ENCODE measurements at regions not wholly inside any gene's neighbourhood (a gene's known extent, or its start where the extent isn't known, plus 50 kb on each side); places are given as distances from the start of the nearest gene placed in this dataset.

GRCh38 chr4:180637616-180638015, 1605.6 kb upstream of the TENM3 start:
- DNase-seq (ENCODE audit: extremely low spot score, insufficient read length, low read depth) (no peak), FAIRE-seq (no peak)

DNA sequence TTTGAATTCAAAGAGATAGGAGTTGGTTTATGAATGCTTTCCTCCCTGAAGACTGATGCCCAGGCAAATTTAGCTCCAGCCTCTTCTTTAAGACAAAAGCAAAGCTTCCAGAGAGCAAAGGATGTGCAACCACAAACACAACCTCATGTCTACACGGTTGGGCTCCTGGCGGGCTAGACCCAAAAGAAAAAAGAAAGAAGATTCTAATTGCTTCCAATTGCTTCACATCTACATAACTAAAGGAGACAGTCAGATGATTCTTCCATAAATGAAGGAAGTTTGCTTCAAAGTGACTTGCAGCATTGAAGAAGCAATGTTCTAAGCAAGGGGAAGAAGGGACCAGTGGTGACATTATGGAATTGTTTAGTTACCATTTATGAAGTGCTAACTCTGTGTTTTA, 1603.0 kb upstream of the TENM3 start:
- no peak for FAIRE-seq
- DNase-seq (ENCODE audit: extremely low spot score, insufficient read length, low read depth) = no peak

- DNase-seq (ENCODE audit: extremely low spot score, insufficient read length, low read depth) (no peak), FAIRE-seq (no peak)
Measured at GRCh38 chr4:180641495-180641894, 1601.7 kb upstream of the TENM3 start.

DNA sequence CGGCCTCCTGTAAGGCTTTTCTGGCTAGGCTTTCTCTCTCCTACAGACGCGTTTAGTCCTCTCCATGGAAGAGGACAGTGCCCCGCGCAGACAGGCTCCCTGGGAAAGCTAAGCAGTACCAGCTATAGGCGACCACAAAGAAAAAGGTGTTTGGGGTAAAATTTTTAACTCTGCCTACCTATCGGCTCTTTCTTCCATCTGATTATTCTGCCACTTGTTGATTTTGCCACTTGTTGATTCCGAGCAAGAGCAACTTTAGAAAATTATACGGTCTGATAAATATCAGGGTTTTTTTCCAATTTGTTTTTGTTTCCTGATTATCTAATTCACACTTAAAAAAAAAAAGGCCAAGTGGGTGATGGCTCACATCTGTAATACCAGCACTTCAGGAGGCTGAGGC, 1600.5 kb upstream of the TENM3 start:
- no peak for DNase-seq (ENCODE audit: extremely low spot score, insufficient read length, low read depth)
- FAIRE-seq = no peak

GRCh38 chr4:180650273-180650672, 1592.9 kb upstream of the TENM3 start:
- no peak for FAIRE-seq
- DNase-seq (ENCODE audit: extremely low spot score, insufficient read length, low read depth) = no peak

DNA sequence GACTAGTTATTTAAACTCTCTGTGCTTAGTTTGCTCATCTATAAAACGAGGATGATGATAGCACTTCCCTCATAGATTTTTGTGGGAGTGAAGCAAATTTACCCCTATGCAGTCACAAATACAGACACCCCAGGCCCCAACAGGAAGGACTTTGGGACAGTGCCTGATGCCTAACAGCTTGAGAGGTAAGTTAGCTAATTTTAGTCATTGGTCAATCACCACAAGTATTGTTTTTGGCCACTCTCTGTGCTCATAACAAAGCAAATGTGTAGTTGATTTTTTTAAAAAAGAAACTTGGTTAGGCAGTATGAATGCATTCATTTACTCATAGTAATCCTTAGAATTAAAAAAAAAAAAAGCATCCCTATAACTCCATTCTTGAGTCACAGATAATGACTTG, 1590.7 kb upstream of the TENM3 start:
- DNase-seq (ENCODE audit: extremely low spot score, insufficient read length, low read depth) = no peak
- no peak for FAIRE-seq

DNA sequence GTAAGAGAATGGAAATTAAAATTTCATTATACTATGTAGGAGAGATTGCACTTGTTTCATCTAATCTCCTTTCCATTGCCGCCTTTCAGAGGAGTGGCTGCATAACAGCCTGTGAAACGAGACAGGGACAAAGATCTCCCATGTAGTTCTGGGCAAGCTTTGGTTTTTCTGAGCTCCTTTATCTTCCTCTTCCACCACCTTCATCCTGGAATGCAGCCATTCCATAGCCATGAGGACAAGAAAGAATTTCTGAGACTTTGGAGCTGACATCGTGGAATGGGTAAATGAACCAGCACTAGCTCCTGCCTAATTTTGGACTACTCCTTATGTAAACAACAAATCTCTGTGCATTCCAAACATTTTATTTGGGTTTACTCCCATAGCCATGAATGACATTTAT, 1587.3 kb upstream of the TENM3 start:
- no peak for FAIRE-seq
- DNase-seq (ENCODE audit: extremely low spot score, insufficient read length, low read depth) = no peak

GRCh38 chr4:180657881-180658280, 1585.3 kb upstream of the TENM3 start:
- FAIRE-seq (no peak), DNase-seq (ENCODE audit: extremely low spot score, insufficient read length, low read depth) (no peak)

DNA sequence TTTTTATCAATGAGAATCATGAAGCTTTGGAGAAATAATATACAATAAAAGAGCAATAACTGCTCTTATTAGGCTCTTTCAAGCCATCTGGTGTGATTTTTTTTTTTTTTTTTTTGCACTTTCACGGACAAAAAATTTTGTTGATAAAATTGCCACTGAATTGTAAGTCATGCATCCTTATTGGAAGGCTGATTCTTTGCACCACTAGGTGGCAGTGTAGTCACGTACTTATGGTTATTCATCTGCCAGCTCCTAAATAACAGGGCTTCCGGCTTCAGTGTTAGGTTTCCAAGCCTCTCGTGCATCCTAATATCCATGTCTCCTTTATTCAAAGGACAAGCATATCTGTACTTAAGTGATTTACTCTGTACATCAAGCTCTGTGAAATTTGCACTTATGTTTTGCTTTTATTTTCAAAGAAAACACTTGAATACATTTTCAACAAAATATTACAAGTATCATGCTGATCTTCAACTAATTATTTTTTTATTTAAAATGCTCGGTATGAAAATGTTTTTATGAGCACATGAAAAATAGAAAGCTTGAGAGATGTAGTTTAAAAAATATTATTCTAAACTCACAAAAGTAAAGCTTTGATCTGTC, 1578.3 kb upstream of the TENM3 start:
- FAIRE-seq = peak; percentile 54

GRCh38 chr4:180665481-180665880, 1577.7 kb upstream of the TENM3 start:
- no peak for FAIRE-seq
- DNase-seq (ENCODE audit: extremely low spot score, insufficient read length, low read depth) = no peak

More for the DNA sequence above, 1578.3 kb upstream of the TENM3 start:
- DNase-seq (ENCODE audit: extremely low spot score, insufficient read length, low read depth) = no peak

DNA sequence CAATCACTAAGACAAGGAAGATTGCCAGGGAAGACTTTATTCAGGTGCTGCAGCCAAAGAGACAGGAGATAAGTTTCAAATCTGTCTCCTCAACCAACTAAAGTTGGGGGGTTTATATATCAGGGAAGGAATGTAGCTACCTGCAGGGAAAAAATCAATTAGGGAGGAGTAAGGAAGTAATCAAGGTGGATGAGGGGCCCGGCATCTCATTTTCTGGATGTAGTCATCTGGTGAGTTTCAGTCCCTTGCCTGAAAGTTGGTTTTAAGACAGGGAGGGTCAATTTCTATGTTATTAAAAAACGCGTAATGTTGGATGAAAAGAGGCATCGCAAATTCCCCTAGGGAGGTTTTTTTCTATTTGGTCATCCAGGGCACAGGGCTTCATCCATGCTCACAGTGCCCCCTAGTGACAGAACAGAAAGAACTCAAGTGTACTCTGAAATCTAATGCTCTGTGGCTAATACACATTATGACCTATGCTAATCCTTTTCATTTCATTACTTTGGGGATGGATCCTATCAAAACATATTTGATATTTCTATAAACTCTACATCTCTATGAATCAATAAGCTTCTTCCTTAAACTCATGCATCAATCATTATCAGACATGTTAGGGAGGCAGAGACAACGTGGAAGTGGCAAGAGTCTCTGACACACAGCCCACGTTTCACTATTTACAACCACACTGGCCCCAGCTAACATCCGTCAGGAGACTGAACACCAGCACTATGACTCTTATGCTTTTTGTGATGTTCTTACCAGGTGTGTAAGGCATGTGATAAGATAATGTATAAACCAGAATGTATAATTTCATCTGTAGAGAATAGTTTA, 1577.0 kb upstream of the TENM3 start:
- DNase-seq (ENCODE audit: extremely low spot score, insufficient read length, low read depth) (no peak), FAIRE-seq (no peak)

GRCh38 chr4:180668732-180669131, 1574.5 kb upstream of the TENM3 start:
- FAIRE-seq = no peak
- DNase-seq (ENCODE audit: extremely low spot score, insufficient read length, low read depth) = no peak

- no peak for FAIRE-seq
- no peak for DNase-seq (ENCODE audit: extremely low spot score, insufficient read length, low read depth)
Measured at GRCh38 chr4:180669680-180670079, 1573.5 kb upstream of the TENM3 start.

DNA sequence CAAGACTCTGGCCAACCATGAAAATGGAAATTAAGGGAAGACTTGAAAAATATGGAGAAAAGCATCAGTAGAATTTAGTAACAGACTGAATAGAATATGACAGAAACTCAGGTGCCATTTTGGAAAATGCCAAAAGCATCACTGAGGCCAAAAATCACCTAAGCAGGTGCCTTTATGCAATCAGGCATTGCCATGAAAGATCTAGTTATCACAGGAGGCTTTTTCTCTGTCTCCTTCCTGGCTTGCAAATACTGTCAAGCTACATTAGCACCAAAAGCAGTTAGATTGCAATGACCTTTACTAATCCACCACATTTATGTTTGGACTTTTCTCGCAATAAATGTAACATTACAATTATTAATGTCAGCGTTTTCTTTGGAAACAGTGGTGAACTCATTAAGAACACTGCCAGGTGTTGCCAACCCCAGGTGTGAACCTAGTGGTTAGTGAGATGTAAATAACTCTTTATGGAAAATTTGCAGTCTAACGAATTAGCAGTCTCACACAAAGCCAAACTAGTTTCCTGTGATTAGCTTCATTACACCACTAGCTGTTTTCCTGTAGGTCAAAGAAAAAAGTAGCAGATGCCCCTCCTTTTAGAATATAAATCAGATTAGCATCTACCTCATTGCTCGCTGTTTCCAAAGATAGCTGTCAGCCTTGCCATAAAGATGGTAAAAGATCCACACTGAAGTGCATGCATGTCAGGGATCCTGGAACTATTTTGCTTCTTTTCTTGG, 1568.4 kb upstream of the TENM3 start:
- FAIRE-seq (no peak), DNase-seq (ENCODE audit: extremely low spot score, insufficient read length, low read depth) (no peak)

DNA sequence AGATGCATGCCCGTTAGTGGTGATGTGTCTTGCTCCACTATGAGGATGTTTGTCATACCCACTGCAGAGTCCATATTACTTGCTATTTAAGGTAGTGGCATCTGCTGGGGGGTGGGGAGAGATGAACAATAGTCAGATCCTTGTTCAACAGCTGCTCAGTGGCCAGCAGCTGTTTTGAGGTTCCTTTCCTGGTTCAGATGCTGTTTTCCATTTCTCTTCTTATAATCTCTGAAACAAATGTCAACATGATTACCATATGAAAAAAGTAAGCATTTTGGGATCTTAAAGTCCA, 1567.9 kb upstream of the TENM3 start:
- no peak for DNase-seq (ENCODE audit: extremely low spot score, insufficient read length, low read depth)
- FAIRE-seq = no peak

DNA sequence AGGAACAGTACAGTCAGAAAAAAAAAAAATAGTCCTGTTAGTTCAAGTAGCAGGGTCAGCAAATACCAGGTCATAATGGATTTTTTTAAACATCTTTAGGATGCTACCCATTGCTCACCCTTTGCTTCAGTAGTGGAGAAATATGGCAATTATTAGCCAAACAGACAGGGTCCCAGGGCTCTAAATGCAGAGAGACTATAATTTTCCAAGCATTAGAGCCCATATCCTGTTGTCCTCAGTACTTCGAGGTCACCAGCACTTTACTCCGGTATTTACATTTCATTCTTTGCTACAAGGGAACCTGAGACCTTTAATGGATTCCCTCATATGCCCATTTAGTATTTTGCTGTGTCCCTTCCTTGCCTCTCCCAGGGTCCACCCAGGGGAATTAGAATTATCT, 1562.9 kb upstream of the TENM3 start:
- DNase-seq (ENCODE audit: extremely low spot score, insufficient read length, low read depth) (no peak), FAIRE-seq (no peak)

- no peak for FAIRE-seq
- DNase-seq (ENCODE audit: extremely low spot score, insufficient read length, low read depth) = no peak
Measured at GRCh38 chr4:180682776-180683175, 1560.4 kb upstream of the TENM3 start.

- DNase-seq (ENCODE audit: extremely low spot score, insufficient read length, low read depth) = no peak
- no peak for FAIRE-seq
Measured at GRCh38 chr4:180683186-180683585, 1560.0 kb upstream of the TENM3 start.

GRCh38 chr4:180688480-180688879, 1554.7 kb upstream of the TENM3 start:
- no peak for FAIRE-seq
- no peak for DNase-seq (ENCODE audit: extremely low spot score, insufficient read length, low read depth)

DNA sequence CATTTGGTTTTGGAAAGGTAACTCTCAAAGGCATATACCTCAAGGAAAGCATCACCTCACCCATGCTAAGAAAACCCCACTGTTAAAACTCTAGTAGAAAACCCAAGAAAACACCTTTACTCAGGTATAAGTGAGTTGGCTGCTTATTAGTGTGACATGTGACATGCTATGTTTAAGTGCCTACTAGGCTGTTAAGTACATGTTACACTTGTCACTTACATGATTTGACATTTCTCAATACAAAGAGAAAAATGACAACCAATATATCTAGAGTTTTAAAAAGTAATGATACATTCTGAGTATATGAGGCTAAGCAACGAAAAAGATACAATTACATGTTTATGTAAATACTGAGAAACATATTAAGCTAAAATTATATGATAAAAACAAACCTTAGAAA, 1548.3 kb upstream of the TENM3 start:
- no peak for FAIRE-seq

GRCh38 chr4:180695851-180696250, 1547.4 kb upstream of the TENM3 start:
- DNase-seq (ENCODE audit: extremely low spot score, insufficient read length, low read depth) (no peak), FAIRE-seq (no peak)

More for the DNA sequence above, 1548.3 kb upstream of the TENM3 start:
- DNase-seq (ENCODE audit: extremely low spot score, insufficient read length, low read depth) = no peak
